RWPE2 (cell line): ENCODE measurements at regions not wholly inside any gene's neighbourhood (a gene's known extent, or its start where the extent isn't known, plus 50 kb on each side); places are given as distances from the start of the nearest gene placed in this dataset.

Experiments used
- ATAC-seq: fragments of 200-7000 bp; cut with Tn5 transposase; 3 replicates; pipeline ENCODE4 v1.9.1; 2021; ENCODE audit warnings: low read depth
- DNase-seq: peaks from one replicate; pipeline ENCODE4 v3.0.0-alpha.2; 2020; ENCODE audit warnings: low spot score
- H3K27ac ChIP-seq: fragments of 450-650 bp; 2 replicates; pipeline ENCODE4 v1.5.1; 2017; ENCODE audit warnings: mild to moderate bottlenecking; ENCODE audit not compliant: poor library complexity, severe bottlenecking
- H3K27me3 ChIP-seq: fragments of 250-450 bp; sonication (Bioruptor Pico); 2 replicates; pipeline ENCODE4 v1.5.1; 2021; ENCODE audit warnings: mild to moderate bottlenecking, moderate library complexity; ENCODE audit not compliant: insufficient read depth, poor library complexity, severe bottlenecking
- H3K36me3 ChIP-seq: fragments of 250-450 bp; sonication (Bioruptor Pico); 2 replicates; pipeline ENCODE4 v1.5.1; 2020; ENCODE audit warnings: low read depth, mild to moderate bottlenecking, moderate library complexity
- H3K4me1 ChIP-seq: fragments of 250-450 bp; sonication (Bioruptor Pico); 2 replicates; pipeline ENCODE4 v1.5.1; 2021; ENCODE audit warnings: mild to moderate bottlenecking, moderate library complexity; ENCODE audit not compliant: insufficient read depth, poor library complexity, severe bottlenecking
- H3K4me3 ChIP-seq: fragments of 250-450 bp; sonication (Bioruptor Pico); 2 replicates; pipeline ENCODE4 v1.5.1; 2021; ENCODE audit warnings: mild to moderate bottlenecking, moderate library complexity; ENCODE audit not compliant: severe bottlenecking
- H3K9me3 ChIP-seq: fragments of 250-450 bp; sonication (Bioruptor Pico); 2 replicates; pipeline ENCODE4 v1.5.1; 2021; ENCODE audit warnings: mild to moderate bottlenecking, moderate library complexity; ENCODE audit not compliant: severe bottlenecking
- TF ChIP-seq, protein P1 (sequence below): fragments of 450-650 bp; IDR thresholded peaks from one replicate; pipeline ENCODE4 v1.5.1; 2017; ENCODE audit warnings: mild to moderate bottlenecking, moderate library complexity; ENCODE audit not compliant: poor library complexity, severe bottlenecking

GRCh38 chr4:123190176-123190575 is 206.4 kb upstream of the SPRY1 start:
- H3K9me3 ChIP-seq = no peaks in the 10 kb centered on the region
- no peaks in the 10 kb centered on the region for H3K36me3 ChIP-seq
- no peaks in the 10 kb centered on the region for H3K4me1 ChIP-seq
- no peak overlapping the region for H3K27ac ChIP-seq
- ATAC-seq (no peak), DNase-seq (no peak)
- H3K4me3 ChIP-seq = no peak overlapping the region
- TF ChIP-seq, protein P1, sequence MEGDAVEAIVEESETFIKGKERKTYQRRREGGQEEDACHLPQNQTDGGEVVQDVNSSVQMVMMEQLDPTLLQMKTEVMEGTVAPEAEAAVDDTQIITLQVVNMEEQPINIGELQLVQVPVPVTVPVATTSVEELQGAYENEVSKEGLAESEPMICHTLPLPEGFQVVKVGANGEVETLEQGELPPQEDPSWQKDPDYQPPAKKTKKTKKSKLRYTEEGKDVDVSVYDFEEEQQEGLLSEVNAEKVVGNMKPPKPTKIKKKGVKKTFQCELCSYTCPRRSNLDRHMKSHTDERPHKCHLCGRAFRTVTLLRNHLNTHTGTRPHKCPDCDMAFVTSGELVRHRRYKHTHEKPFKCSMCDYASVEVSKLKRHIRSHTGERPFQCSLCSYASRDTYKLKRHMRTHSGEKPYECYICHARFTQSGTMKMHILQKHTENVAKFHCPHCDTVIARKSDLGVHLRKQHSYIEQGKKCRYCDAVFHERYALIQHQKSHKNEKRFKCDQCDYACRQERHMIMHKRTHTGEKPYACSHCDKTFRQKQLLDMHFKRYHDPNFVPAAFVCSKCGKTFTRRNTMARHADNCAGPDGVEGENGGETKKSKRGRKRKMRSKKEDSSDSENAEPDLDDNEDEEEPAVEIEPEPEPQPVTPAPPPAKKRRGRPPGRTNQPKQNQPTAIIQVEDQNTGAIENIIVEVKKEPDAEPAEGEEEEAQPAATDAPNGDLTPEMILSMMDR = no peak
- no peaks in the 10 kb centered on the region for H3K27me3 ChIP-seq

DNA sequence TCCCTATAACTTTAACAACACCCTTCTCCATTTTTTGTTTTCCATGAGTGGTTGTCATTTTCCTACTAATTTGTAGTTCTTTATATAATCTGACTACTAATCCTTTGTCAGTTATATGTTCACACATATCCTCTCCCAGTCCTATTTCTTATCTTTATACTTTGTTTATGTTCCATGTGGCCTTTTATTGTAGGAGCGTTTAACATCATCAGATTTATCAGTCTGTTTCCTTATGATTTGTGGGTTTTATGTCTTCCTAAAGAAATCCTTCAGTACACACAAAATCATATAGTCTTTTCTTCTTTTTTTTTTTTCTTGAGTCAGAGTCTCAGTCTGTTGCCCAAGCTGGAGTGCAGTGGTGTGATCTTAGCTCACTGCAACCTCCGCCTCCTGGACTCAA is 204.9 kb upstream of the SPRY1 start:
- TF ChIP-seq, protein P1 = no peak
- Histone ChIP-seq H3K27me3 (no peaks in the 10 kb centered on the region), H3K9me3 (no peaks in the 10 kb centered on the region), H3K4me3 (no peak overlapping the region), H3K4me1 (no peaks in the 10 kb centered on the region), H3K27ac (no peak overlapping the region), H3K36me3 (no peaks in the 10 kb centered on the region)
- ATAC-seq (no peak), DNase-seq (no peak)

GRCh38 chr4:123193802-123194367 is 202.7 kb upstream of the SPRY1 start:
- Histone ChIP-seq H3K36me3 (no peaks in the 10 kb centered on the region), H3K9me3 (no peaks in the 10 kb centered on the region), H3K4me3 (no peak overlapping the region), H3K4me1 (no peaks in the 10 kb centered on the region), H3K27ac (no peak overlapping the region), H3K27me3 (no peaks in the 10 kb centered on the region)
- DNase-seq (no peak), ATAC-seq (no peak)
- TF ChIP-seq, protein P1 = no peak

GRCh38 chr4:123198706-123199105 is 197.9 kb upstream of the SPRY1 start:
- no peak for ATAC-seq
- Histone ChIP-seq H3K4me3 (no peak overlapping the region), H3K4me1 (peaks cover 8% of the 10 kb centered on the region), H3K9me3 (no peaks in the 10 kb centered on the region), H3K36me3 (no peaks in the 10 kb centered on the region), H3K27me3 (no peaks in the 10 kb centered on the region), H3K27ac (no peak overlapping the region)
- TF ChIP-seq, protein P1 = no peak
- no peak for DNase-seq

DNA sequence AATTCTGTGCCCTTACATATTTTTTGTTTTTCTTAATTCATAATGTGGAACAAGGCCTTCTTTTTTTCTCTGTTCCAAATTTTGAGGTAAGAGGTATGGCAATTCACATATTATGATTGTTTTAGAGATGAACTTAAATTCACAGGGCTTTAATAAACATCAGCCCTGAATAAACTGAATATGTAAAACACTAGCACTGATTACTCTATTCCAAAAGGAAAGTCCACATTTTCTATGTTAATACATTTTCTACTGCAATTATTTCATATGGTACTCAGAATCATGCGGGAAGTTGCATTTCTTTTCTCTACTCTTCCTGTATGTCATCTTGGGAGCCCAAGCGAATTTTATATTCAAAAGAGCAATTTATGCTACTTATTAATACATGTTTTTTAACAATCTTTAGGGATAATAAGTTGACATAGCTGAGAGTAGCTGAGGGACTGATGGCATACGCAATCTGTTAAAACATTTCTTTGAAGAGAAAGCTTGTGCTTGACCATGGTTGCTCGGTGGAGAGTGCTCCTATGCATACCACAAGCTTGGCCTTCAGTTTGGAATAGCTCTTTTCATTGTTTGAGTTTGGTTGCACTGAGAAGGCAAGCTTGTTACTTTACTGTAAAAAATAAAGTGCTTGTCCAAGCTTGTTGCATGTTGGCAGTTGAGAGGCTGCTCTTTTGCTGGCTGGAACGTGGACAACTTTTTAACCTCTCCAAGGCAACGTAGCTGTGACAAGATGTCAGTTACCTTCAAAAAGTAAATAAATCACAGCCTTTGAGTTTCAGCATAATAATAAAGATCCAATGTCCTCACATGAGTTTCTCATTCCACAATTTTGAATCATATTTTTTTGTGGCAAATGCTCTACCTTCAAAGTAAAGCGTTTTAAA is 196.3 kb upstream of the SPRY1 start:
- no peaks in the 10 kb centered on the region for H3K9me3 ChIP-seq
- H3K4me3 ChIP-seq = no peak overlapping the region
- no peak for DNase-seq
- H3K27me3 ChIP-seq = no peaks in the 10 kb centered on the region
- peak overlapping the region; percentile 4 for H3K27ac ChIP-seq
- H3K4me1 ChIP-seq = peaks cover 8% of the 10 kb centered on the region
- TF ChIP-seq, protein P1 = no peak
- ATAC-seq = peak; percentile 23; the same call in 1 of the 3 replicates
- no peaks in the 10 kb centered on the region for H3K36me3 ChIP-seq
